ENCODE measurements at regions not wholly inside any gene's neighbourhood (a gene's known extent, or its start where the extent isn't known, plus 50 kb on each side); places are given as distances from the start of the nearest gene placed in this dataset.

DNA sequence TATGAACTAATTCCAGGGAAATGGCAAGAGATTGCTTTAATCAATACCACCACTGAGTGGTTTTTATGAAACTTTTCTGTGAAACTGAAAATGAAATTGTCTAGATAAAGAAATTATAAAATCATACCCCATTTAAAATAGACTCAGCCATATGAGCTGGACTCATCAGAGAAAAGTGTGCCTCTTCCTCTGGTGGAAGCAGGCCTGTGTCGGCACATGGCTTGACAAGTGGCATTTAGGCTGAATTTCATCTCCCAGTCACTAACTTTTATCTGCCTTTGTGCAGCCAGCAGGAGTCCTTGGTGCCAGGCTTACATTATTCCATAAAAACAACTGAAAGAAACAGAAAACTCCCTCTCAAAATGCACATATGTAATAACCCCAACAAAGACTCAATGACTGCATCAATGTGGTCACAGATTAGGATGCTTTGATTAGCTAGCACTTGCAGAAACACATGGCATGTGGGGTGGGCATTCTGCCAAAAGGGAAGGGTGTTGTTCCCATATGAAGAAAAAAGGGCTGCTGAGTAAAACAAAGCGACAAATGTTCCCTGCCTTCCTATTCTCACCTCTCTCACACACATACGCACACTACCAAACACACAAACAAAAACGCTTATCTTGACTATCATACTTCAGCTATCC is 232.3 kb downstream of the PABPC4L start:
- TF ChIP-seq, protein P1, sequence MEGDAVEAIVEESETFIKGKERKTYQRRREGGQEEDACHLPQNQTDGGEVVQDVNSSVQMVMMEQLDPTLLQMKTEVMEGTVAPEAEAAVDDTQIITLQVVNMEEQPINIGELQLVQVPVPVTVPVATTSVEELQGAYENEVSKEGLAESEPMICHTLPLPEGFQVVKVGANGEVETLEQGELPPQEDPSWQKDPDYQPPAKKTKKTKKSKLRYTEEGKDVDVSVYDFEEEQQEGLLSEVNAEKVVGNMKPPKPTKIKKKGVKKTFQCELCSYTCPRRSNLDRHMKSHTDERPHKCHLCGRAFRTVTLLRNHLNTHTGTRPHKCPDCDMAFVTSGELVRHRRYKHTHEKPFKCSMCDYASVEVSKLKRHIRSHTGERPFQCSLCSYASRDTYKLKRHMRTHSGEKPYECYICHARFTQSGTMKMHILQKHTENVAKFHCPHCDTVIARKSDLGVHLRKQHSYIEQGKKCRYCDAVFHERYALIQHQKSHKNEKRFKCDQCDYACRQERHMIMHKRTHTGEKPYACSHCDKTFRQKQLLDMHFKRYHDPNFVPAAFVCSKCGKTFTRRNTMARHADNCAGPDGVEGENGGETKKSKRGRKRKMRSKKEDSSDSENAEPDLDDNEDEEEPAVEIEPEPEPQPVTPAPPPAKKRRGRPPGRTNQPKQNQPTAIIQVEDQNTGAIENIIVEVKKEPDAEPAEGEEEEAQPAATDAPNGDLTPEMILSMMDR (IDR thresholded peaks at IDR 0.05): no peak
- no peak for TF ChIP-seq EP300 (IDR thresholded peaks at IDR 0.05)

Data from A549 (cell line).